Lower leg skin (tissue), 3 donors: ENCODE measurements at regions not wholly inside any gene's neighbourhood (a gene's known extent, or its start where the extent isn't known, plus 50 kb on each side); places are given as distances from the start of the nearest gene placed in this dataset.

Experiments
- POLR2A ChIP-seq, 2 donors: fragments of 450-650 bp; IDR thresholded peaks; one replicate each; pipeline ENCODE4 v1.6.1; 2016 to 2017; ENCODE audit warnings: antibody characterized with exemption in 2 of 2, mild to moderate bottlenecking in 1 of 2, moderate library complexity in 1 of 2
- TF ChIP-seq, protein P1 (sequence below), 3 donors: fragments of 450-650 bp; IDR thresholded peaks; one replicate each; pipeline ENCODE4 v1.5.1; 2016; ENCODE audit warnings: antibody characterized with exemption in 3 of 3, mild to moderate bottlenecking in 3 of 3, moderate library complexity in 2 of 3

DNA sequence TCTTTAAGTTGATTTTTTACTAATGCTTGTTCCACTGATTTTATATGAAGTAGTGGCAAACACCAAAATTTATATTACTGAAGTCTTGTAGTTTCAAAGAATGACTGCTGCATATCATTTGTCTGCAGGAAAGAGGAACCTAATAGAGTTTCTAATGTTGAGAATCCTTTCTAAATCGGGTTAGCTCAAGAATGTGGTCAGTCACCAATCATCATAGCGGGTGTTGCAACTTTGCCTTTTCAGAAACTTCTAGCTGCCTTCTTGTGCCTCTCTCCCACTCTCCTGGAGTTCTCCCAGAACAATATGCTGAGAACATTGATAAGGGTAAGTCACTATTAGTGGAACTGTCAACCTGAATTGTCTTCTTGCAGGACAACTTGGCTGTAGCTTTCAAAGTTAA lies 524.8 kb upstream of the SORCS1 start:
- TF ChIP-seq, protein P1, sequence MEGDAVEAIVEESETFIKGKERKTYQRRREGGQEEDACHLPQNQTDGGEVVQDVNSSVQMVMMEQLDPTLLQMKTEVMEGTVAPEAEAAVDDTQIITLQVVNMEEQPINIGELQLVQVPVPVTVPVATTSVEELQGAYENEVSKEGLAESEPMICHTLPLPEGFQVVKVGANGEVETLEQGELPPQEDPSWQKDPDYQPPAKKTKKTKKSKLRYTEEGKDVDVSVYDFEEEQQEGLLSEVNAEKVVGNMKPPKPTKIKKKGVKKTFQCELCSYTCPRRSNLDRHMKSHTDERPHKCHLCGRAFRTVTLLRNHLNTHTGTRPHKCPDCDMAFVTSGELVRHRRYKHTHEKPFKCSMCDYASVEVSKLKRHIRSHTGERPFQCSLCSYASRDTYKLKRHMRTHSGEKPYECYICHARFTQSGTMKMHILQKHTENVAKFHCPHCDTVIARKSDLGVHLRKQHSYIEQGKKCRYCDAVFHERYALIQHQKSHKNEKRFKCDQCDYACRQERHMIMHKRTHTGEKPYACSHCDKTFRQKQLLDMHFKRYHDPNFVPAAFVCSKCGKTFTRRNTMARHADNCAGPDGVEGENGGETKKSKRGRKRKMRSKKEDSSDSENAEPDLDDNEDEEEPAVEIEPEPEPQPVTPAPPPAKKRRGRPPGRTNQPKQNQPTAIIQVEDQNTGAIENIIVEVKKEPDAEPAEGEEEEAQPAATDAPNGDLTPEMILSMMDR (IDR thresholded peaks at IDR 0.05), result no peak
- no peak for TF ChIP-seq POLR2A (IDR thresholded peaks at IDR 0.05)
